Body of pancreas (tissue), 4 donors: ENCODE measurements at regions not wholly inside any gene's neighbourhood (a gene's known extent, or its start where the extent isn't known, plus 50 kb on each side); places are given as distances from the start of the nearest gene placed in this dataset.

Experiments used
- ATAC-seq: fragments of 150-250 bp; one replicate; pipeline ENCODE4 v1.9.1; 2016
- DNase-seq, 4 donors: peaks; one replicate each; pipeline ENCODE4 v3.0.0-alpha.2; 2019
- H3K27ac ChIP-seq, 4 donors: fragments of 200-600 bp; sonication (generic); 1 replicate in 3 of 4; 2 replicates in 1 of 4; pipeline versions ENCODE4 v1.5.1 to v1.6.1; 2016 to 2019; ENCODE audit warnings: mild to moderate bottlenecking in 1 of 4, mixed read lengths in 1 of 4, moderate library complexity in 1 of 4
- H3K27me3 ChIP-seq, 2 donors: fragments of 200-600 bp; sonication (generic); one replicate each; pipeline ENCODE4 v1.6.0; 2016; ENCODE audit warnings: mild to moderate bottlenecking in 1 of 2
- H3K36me3 ChIP-seq, 2 donors: fragments of 200-600 bp; sonication (generic); replicated peaks in 1 of 2; 2 replicates each; pipeline ENCODE4 v1.5.1; 2016; ENCODE audit warnings: low read depth in 2 of 2; ENCODE audit not compliant: insufficient read depth in 1 of 2
- H3K4me1 ChIP-seq: fragments of 200-600 bp; sonication (generic); one replicate; pipeline ENCODE4 v1.6.0; 2016
- H3K4me3 ChIP-seq, 2 donors: fragments of 200-600 bp; sonication (generic); 1 replicate in 1 of 2; 2 replicates in 1 of 2; pipeline ENCODE4 v1.5.1; 2016 to 2019
- H3K9me3 ChIP-seq, 3 donors: fragments of 200-600 bp; sonication (generic); 1 replicate in 2 of 3; 2 replicates in 1 of 3; pipeline ENCODE4 v1.5.1; 2016
- CTCF ChIP-seq, 7 experiments: fragments of 450-650 bp in 4 of 7; fragments of 200-600 bp in 3 of 7; sonication (generic) in 3 of 7; IDR thresholded peaks; one replicate each; pipeline ENCODE4 v1.5.1; 2016 to 2019; ENCODE audit warnings: antibody characterized with exemption in 7 of 7
- POLR2A ChIP-seq, 3 donors: fragments of 450-650 bp; IDR thresholded peaks; one replicate each; pipeline ENCODE4 v1.6.1; 2016; ENCODE audit warnings: antibody characterized with exemption in 3 of 3, mild to moderate bottlenecking in 2 of 3
- WGBS, 2 donors: methylation state at CpG; one replicate each; pipeline ENCODE4 v1.1.5; 2017; 5-methylcytosine and 5-hydroxymethylcytosine counted together
- intact Hi-C: fragments of 100-400 bp; cut with DNase I; formaldehyde crosslinking; loops from one replicate; pipeline ENCODE4 v1.15.1; 2023

DNA sequence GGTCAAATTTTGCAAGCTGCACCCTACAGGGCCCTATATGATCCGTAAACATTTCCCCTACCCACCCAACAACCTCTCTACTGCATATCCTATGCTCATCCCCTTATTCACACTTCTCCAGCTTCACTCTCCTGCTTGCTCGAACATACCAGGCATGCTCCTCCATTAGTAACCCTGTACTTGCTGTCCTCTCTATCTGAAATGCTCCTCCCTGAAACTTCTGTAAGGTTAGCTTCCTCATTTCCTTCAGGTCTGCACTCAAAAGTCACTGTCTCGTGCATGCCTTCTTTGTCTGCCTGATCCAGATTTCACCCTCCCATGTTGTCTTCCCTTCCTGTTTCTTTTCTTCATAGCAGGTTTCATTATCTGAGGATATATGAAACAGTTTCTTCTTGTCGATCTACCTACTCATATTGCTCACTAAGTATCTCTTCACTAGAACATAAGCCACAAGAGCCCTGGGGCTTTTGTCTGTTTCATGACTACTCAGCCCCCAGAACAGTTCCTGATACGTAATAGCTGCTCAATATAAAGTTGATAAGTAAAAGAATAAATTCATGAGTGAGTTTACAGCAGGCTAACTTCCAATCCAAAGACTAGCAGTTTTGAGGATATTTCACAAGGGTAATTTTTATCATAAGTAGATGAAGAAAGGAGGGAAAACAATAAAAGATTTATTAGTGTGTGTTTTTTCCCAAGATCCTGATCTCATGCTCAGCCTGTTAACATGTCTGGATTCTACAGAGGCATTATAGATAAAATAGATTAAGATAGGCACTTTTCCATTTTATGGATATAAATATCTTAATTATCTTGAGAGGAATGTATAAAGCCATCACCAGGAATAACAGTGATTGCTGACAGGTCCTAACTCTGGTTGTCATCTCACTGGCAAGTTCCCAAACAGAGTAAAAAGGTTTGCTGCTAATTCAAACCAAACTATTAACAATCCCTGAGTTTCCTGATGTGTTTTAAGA, 392.5 kb upstream of the ESRRG start:
- DNase-seq (no peak), ATAC-seq (no peak)
- Histone ChIP-seq H3K4me3 (no peak overlapping the region), H3K27ac (no peak overlapping the region), H3K4me1 (no peaks in the 10 kb centered on the region), H3K27me3 (no peaks in the 10 kb centered on the region), H3K36me3 (no peaks in the 10 kb centered on the region), H3K9me3 (no peaks in the 10 kb centered on the region)
- 54 to 55% methylated on average over 5 of the region's 5 CpGs for WGBS, 2 donors
- TF ChIP-seq POLR2A (IDR thresholded peaks at IDR 0.05) (no peak), CTCF (IDR thresholded peaks at IDR 0.05) (no peak)
- intact Hi-C loops = no loop called here

- H3K9me3 ChIP-seq = no peaks in the 10 kb centered on the region
- H3K4me3 ChIP-seq = no peak overlapping the region
- H3K27me3 ChIP-seq = no peaks in the 10 kb centered on the region
- no peaks in the 10 kb centered on the region for H3K36me3 ChIP-seq
- TF ChIP-seq CTCF (IDR thresholded peaks at IDR 0.05) = no peak
- no peak for TF ChIP-seq POLR2A (IDR thresholded peaks at IDR 0.05)
- ATAC-seq (no peak), DNase-seq (no peak)
- WGBS, 2 donors = 53 to 62% methylated on average over 1 of the region's 1 CpG
- intact Hi-C loops = no loop called here
- no peak overlapping the region for H3K27ac ChIP-seq
- no peaks in the 10 kb centered on the region for H3K4me1 ChIP-seq
These were observed 386.7 kb upstream of the ESRRG start for GRCh38 chr1:217109928-217110327.

GRCh38 chr1:217106231-217106901, 383.1 kb upstream of the ESRRG start:
- H3K4me3 ChIP-seq = no peak overlapping the region
- ATAC-seq = peak; percentile 38
- no peak for TF ChIP-seq POLR2A (IDR thresholded peaks at IDR 0.05)
- TF ChIP-seq CTCF (IDR thresholded peaks at IDR 0.05) = no peak
- intact Hi-C loops = no loop called here
- peak overlapping the region in 3 of 4 donors; percentile 14 to 56 (median 44) for H3K27ac ChIP-seq
- no peaks in the 10 kb centered on the region for H3K27me3 ChIP-seq
- 34 to 44% methylated on average over 8 of the region's 8 CpGs for WGBS, 2 donors
- H3K4me1 ChIP-seq = no peaks in the 10 kb centered on the region
- no peaks in the 10 kb centered on the region for H3K36me3 ChIP-seq
- H3K9me3 ChIP-seq = no peaks in the 10 kb centered on the region
- no peak for DNase-seq

GRCh38 chr1:217105437-217105836, 382.2 kb upstream of the ESRRG start:
- DNase-seq = no peak
- H3K4me1 ChIP-seq = no peaks in the 10 kb centered on the region
- H3K27ac ChIP-seq = peak overlapping the region in 1 of 4 donors; percentile 14
- H3K27me3 ChIP-seq = no peaks in the 10 kb centered on the region
- H3K4me3 ChIP-seq = no peak overlapping the region
- no peak for ATAC-seq
- WGBS, 2 donors = 39 to 41% methylated on average over 5 of the region's 5 CpGs
- TF ChIP-seq CTCF (IDR thresholded peaks at IDR 0.05) (no peak), POLR2A (IDR thresholded peaks at IDR 0.05) (no peak)
- H3K9me3 ChIP-seq = no peaks in the 10 kb centered on the region
- intact Hi-C loops = no loop called here
- H3K36me3 ChIP-seq = no peaks in the 10 kb centered on the region
